GM12864 (cell line): ENCODE measurements at regions not wholly inside any gene's neighbourhood (a gene's known extent, or its start where the extent isn't known, plus 50 kb on each side); places are given as distances from the start of the nearest gene placed in this dataset.

Experiments used
- DNase-seq: peaks from one replicate; pipeline ENCODE4 v3.0.0-alpha.2; 2011; ENCODE audit warnings: low read depth
- H3K4me3 ChIP-seq: 2 replicates; pipeline ENCODE4 v1.5.1; 2011; ENCODE audit warnings: mild to moderate bottlenecking, low read depth, low read length, control low read depth
- CTCF ChIP-seq: IDR thresholded peaks from 2 replicates; pipeline ENCODE4 v1.5.1; 2011; ENCODE audit warnings: low read depth, mild to moderate bottlenecking, moderate library complexity, low read length, control low read depth, inconsistent platforms; ENCODE audit errors: missing control alignments

GRCh38 chr10:21212912-21213311, 312.6 kb downstream of the SKIDA1 start:
- no peak overlapping the region for H3K4me3 ChIP-seq
- no peak for TF ChIP-seq CTCF
- DNase-seq: no peak

DNA sequence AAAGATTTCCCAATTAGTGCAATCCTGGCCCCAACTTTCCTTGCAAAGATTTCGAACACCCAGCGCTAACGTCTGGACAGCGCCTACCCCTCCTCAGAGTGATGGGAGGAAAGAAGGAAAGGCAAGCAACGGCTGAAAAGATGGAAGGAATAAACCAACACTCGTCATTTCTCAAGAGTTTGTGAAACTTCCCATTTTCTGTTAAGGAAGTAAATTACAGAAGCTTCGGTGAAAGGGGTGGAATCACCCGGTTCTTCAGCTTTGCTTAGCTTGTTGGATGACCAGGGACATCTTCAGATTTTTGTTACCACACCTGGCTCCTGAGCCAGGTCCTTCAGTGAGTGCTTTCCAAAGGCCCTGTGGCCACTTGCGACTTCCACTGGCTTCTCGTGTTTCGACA, 313.1 kb downstream of the SKIDA1 start:
- H3K4me3 ChIP-seq: no peak overlapping the region
- DNase-seq: no peak
- TF ChIP-seq CTCF: no peak

- H3K4me3 ChIP-seq: no peak overlapping the region
- no peak for TF ChIP-seq CTCF
- DNase-seq: no peak
These were observed 312.4 kb upstream of the NEBL start for GRCh38 chr10:21209495-21209894.

DNA sequence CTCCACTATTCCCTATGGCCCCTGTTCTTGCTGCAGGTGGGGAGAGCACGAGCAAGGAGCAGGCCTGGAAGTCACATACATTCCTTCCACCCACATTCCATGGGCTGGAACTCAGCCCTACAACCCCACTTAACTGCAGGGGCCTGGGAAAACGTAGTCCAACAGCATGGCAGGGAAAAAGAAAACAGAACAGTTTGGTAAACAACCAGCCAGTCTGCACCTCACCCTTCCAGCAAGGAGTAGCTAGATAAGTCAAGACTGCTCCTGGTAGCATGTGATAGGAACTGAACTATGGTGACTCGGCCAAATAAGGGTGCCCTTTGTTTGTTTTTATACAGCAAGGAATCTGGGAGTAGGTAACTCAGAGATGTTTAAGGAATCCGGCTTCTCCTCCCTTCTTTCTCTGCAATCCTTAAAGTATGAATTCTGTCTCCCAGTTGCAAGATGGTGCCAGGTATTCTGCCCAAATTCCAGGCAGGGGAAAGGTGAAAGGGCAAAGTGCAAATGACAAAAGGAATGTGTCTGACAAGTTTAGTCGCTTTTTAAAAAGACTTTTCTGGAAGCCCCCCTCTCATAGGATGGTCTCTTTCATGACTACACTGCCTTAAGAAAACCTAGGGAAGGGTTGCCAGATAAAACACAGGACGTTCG, 311.7 kb upstream of the NEBL start:
- no peak overlapping the region for H3K4me3 ChIP-seq
- TF ChIP-seq CTCF: no peak
- no peak for DNase-seq

DNA sequence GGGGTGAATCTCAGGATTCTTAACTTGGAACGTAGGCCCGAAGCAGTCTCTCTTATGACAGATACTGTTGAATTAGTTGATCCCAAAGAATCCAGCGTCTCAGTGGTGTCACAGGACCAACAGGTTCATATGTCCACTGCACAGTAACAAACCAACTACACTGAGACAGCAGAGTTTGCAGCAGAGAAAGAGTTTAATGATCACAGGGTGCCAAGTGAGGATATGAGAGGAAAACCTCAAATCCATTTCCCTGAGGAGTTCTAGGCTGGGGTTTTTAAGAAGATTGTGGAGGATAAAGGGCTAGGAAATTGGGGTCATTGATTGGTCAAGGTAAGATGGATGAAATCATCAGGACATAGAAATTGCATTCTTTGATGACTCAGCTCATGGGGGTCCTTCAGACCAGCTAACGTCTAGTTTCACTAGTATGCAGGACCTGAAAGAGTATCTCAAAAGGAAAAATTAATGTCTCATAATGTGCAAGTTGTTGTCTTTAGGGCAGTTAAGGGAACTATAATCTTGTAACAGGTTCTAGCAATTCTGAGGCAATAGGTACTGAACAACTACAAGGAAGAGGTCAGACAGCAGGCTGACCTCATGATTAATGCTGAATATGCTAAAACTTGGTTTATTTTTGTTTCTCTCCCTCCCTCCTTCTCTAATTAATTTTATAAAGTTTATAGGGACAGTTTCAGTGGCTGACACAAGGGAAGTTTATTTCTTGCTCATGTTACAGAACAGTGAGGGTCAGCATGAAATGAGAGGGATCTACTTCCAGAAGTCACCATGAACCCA, 310.9 kb upstream of the NEBL start:
- H3K4me3 ChIP-seq: no peak overlapping the region
- TF ChIP-seq CTCF: no peak
- no peak for DNase-seq

DNA sequence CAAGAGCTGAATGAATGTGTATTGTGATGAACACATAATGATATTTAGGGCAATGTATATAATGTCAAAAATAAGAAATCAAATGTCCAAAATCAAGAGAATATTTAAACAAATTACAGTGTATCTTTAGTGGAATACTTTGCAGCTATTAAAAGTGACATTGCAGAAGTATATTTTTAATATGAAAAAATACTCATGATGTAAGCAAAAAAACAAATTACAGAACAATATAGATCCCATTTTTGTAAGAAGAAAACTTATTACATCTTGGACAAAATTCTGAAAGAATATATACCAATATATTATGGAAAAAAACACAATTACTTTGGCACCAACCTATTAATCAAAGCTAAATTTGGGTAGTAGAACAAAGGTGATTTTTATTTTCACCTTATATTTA, 308.2 kb upstream of the NEBL start:
- H3K4me3 ChIP-seq: no peak overlapping the region
- TF ChIP-seq CTCF: no peak

More for the DNA sequence above, 308.2 kb upstream of the NEBL start:
- DNase-seq: no peak
